ENCODE measurements at regions not wholly inside any gene's neighbourhood (a gene's known extent, or its start where the extent isn't known, plus 50 kb on each side); places are given as distances from the start of the nearest gene placed in this dataset.

GRCh38 chr2:226603606-226604005, 196.0 kb downstream of the IRS1 start:
- POLR2A ChIA-PET = no interaction called here
- TF ChIP-seq ZNF132 (tag by site-specific recombination; IDR thresholded peaks at IDR 0.05; ENCODE audit: borderline replicate concordance) = no peak
- no peak for TF ChIP-seq ZNF837 (tag by site-specific recombination; IDR thresholded peaks at IDR 0.05)
- TF ChIP-seq, protein P1, sequence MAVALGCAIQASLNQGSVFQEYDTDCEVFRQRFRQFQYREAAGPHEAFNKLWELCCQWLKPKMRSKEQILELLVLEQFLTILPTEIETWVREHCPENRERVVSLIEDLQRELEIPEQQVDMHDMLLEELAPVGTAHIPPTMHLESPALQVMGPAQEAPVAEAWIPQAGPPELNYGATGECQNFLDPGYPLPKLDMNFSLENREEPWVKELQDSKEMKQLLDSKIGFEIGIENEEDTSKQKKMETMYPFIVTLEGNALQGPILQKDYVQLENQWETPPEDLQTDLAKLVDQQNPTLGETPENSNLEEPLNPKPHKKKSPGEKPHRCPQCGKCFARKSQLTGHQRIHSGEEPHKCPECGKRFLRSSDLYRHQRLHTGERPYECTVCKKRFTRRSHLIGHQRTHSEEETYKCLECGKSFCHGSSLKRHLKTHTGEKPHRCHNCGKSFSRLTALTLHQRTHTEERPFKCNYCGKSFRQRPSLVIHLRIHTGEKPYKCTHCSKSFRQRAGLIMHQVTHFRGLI (tag by site-specific recombination; IDR thresholded peaks at IDR 0.05) = no peak
- no peak for TF ChIP-seq HOXD13 (CRISPR knock-in tag; IDR thresholded peaks at IDR 0.05; ENCODE audit: borderline replicate concordance)
- Histone ChIP-seq H3K27ac (ENCODE audit: extremely low read depth, low read depth, low read length) (no peak overlapping the region), H3K9me3 (ENCODE audit: control insufficient read depth, insufficient read depth, low read depth, low read length) (no peaks in the 10 kb centered on the region), H3K36me3 (ENCODE audit: control insufficient read depth in 2 of 2, insufficient read depth in 1 of 2, low read length in 2 of 2) (no peaks in the 10 kb centered on the region), H3K4me3 (ENCODE audit: low read depth, low read length) (no peak overlapping the region), H3K4me1 (ENCODE audit: control insufficient read depth, insufficient read depth, low read length) (peaks cover 3% of the 10 kb centered on the region; the same call in 1 of the 2 replicates)
- CTCF ChIA-PET = no interaction called here

GRCh38 chr2:226601881-226602662, 197.5 kb downstream of the IRS1 start:
- POLR2A ChIA-PET = no interaction called here
- CTCF ChIA-PET = interaction anchor here (0.7 kb wide), 1 partner anchor 22 kb away, joined by 4 read pairs; no protein-coding TSS in a partner anchor
- no peak for TF ChIP-seq ZNF585B (tag by site-specific recombination; IDR thresholded peaks at IDR 0.05)
- TF ChIP-seq KLF1 (tag by site-specific recombination; IDR thresholded peaks at IDR 0.05) = no peak
- TF ChIP-seq, protein P2, sequence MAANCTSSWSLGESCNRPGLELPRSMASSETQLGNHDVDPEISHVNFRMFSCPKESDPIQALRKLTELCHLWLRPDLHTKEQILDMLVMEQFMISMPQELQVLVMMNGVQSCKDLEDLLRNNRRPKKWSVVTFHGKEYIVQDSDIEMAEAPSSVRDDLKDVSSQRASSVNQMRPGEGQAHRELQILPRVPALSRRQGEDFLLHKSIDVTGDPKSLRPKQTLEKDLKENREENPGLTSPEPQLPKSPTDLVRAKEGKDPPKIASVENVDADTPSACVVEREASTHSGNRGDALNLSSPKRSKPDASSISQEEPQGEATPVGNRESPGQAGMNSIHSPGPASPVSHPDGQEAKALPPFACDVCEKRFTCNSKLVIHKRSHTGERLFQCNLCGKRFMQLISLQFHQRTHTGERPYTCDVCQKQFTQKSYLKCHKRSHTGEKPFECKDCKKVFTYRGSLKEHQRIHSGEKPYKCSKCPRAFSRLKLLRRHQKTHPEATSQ (tag by site-specific recombination; IDR thresholded peaks at IDR 0.05) = no peak
- TF ChIP-seq BCL11B (tag by site-specific recombination; IDR thresholded peaks at IDR 0.05; ENCODE audit: low read depth) = no peak
- TF ChIP-seq OVOL3 (tag by site-specific recombination; IDR thresholded peaks at IDR 0.05) = no peak
- TF ChIP-seq, protein P3, sequence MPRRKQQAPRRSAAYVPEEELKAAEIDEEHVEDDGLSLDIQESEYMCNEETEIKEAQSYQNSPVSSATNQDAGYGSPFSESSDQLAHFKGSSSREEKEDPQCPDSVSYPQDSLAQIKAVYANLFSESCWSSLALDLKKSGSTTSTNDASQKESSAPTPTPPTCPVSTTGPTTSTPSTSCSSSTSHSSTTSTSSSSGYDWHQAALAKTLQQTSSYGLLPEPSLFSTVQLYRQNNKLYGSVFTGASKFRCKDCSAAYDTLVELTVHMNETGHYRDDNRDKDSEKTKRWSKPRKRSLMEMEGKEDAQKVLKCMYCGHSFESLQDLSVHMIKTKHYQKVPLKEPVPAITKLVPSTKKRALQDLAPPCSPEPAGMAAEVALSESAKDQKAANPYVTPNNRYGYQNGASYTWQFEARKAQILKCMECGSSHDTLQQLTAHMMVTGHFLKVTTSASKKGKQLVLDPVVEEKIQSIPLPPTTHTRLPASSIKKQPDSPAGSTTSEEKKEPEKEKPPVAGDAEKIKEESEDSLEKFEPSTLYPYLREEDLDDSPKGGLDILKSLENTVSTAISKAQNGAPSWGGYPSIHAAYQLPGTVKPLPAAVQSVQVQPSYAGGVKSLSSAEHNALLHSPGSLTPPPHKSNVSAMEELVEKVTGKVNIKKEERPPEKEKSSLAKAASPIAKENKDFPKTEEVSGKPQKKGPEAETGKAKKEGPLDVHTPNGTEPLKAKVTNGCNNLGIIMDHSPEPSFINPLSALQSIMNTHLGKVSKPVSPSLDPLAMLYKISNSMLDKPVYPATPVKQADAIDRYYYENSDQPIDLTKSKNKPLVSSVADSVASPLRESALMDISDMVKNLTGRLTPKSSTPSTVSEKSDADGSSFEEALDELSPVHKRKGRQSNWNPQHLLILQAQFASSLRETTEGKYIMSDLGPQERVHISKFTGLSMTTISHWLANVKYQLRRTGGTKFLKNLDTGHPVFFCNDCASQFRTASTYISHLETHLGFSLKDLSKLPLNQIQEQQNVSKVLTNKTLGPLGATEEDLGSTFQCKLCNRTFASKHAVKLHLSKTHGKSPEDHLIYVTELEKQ (tag by site-specific recombination; IDR thresholded peaks at IDR 0.05; ENCODE audit: borderline replicate concordance) = no peak
- no peak for TF ChIP-seq ZNF501 (tag by site-specific recombination; IDR thresholded peaks at IDR 0.05)
- no peak for TF ChIP-seq ZNF112 (tag by site-specific recombination; IDR thresholded peaks at IDR 0.05)
- TF ChIP-seq ZNF311 (tag by site-specific recombination; IDR thresholded peaks at IDR 0.05; ENCODE audit: borderline replicate concordance) = no peak
- no peak for TF ChIP-seq ZNF223 (tag by site-specific recombination; IDR thresholded peaks at IDR 0.05)
- no peak for TF ChIP-seq ZNF280C (tag by site-specific recombination; IDR thresholded peaks at IDR 0.05)
- TF ChIP-seq ZSCAN23 (tag by site-specific recombination; IDR thresholded peaks at IDR 0.05) = no peak
- no peak for TF ChIP-seq ZNF16 (tag by site-specific recombination; IDR thresholded peaks at IDR 0.05; ENCODE audit: low read depth)
- TF ChIP-seq KLF7 (tag by site-specific recombination; IDR thresholded peaks at IDR 0.05; ENCODE audit: borderline replicate concordance) = no peak
- TF ChIP-seq ZFP3 (tag by site-specific recombination; IDR thresholded peaks at IDR 0.05; ENCODE audit: low read depth) = no peak
- TF ChIP-seq PRDM1 (tag by site-specific recombination; IDR thresholded peaks at IDR 0.05) = no peak
- TF ChIP-seq ZNF776 (tag by site-specific recombination; IDR thresholded peaks at IDR 0.05; ENCODE audit: borderline replicate concordance) = no peak
- TF ChIP-seq ZNF837 (tag by site-specific recombination; IDR thresholded peaks at IDR 0.05) = no peak
- H3K4me1 ChIP-seq (ENCODE audit: control insufficient read depth, insufficient read depth, low read length) = peaks cover 1% of the 10 kb centered on the region; the same call in 1 of the 2 replicates
- no peaks in the 10 kb centered on the region for H3K9me3 ChIP-seq (ENCODE audit: control insufficient read depth, insufficient read depth, low read depth, low read length)
- no peak overlapping the region for H3K4me3 ChIP-seq (ENCODE audit: low read depth, low read length)
- H3K36me3 ChIP-seq (ENCODE audit: control insufficient read depth in 2 of 2, insufficient read depth in 1 of 2, low read length in 2 of 2) = no peaks in the 10 kb centered on the region
- no peak overlapping the region for H3K27ac ChIP-seq (ENCODE audit: extremely low read depth, low read depth, low read length)
